Hepatocyte (in vitro differentiated cells): ENCODE measurements at regions not wholly inside any gene's neighbourhood (a gene's known extent, or its start where the extent isn't known, plus 50 kb on each side); places are given as distances from the start of the nearest gene placed in this dataset.

Experiments used
- DNase-seq: peaks from one replicate; pipeline ENCODE4 v3.0.0-alpha.2; 2016; ENCODE audit warnings: low spot score
- H2AFZ ChIP-seq: fragments of 200-600 bp; sonication (generic); 2 replicates; pipeline ENCODE4 v1.6.0; 2016; ENCODE audit warnings: antibody characterized with exemption, mild to moderate bottlenecking
- H3K27ac ChIP-seq: fragments of 200-600 bp; sonication (generic); 2 replicates; pipeline ENCODE4 v1.5.1; 2016; ENCODE audit warnings: mild to moderate bottlenecking
- H3K27me3 ChIP-seq: fragments of 200-600 bp; sonication (generic); 2 replicates; pipeline ENCODE4 v1.6.1; 2016
- H3K36me3 ChIP-seq: fragments of 200-600 bp; sonication (generic); replicated peaks from 2 replicates; pipeline ENCODE4 v1.5.1; 2016; ENCODE audit warnings: low read depth; ENCODE audit not compliant: insufficient read depth
- H3K4me1 ChIP-seq: fragments of 200-600 bp; sonication (generic); 2 replicates; pipeline ENCODE4 v1.5.1; 2016; ENCODE audit warnings: mild to moderate bottlenecking, moderate library complexity; ENCODE audit not compliant: insufficient read depth
- H3K4me2 ChIP-seq: fragments of 200-600 bp; sonication (generic); 2 replicates; pipeline ENCODE4 v1.6.0; 2016
- H3K4me3 ChIP-seq: fragments of 200-600 bp; sonication (generic); 2 replicates; pipeline ENCODE4 v1.5.1; 2016; ENCODE audit warnings: mild to moderate bottlenecking
- H3K79me2 ChIP-seq: fragments of 200-600 bp; sonication (generic); 2 replicates; pipeline ENCODE4 v1.6.0; 2017; ENCODE audit warnings: mild to moderate bottlenecking
- H3K9me2 ChIP-seq: fragments of 200-600 bp; sonication (generic); replicated peaks from 2 replicates; pipeline ENCODE4 v1.6.0; 2017; ENCODE audit warnings: mild to moderate bottlenecking; ENCODE audit not compliant: insufficient read depth
- H3K9me3 ChIP-seq: fragments of 200-600 bp; sonication (generic); 2 replicates; pipeline ENCODE4 v1.5.1; 2016; ENCODE audit warnings: low read depth, mild to moderate bottlenecking
- H4K20me1 ChIP-seq: fragments of 200-600 bp; sonication (generic); 2 replicates; pipeline ENCODE4 v1.6.0; 2016; ENCODE audit warnings: mild to moderate bottlenecking; ENCODE audit not compliant: insufficient read depth, poor library complexity, severe bottlenecking
- CTCF ChIP-seq: fragments of 200-600 bp; sonication (generic); IDR thresholded peaks from 2 replicates; pipeline ENCODE4 v1.5.1; 2016; ENCODE audit warnings: antibody characterized with exemption, mild to moderate bottlenecking; ENCODE audit not compliant: poor library complexity
- EZH2 ChIP-seq: fragments of 200-600 bp; sonication (generic); IDR thresholded peaks from 2 replicates; pipeline ENCODE4 v1.6.1; 2016; ENCODE audit warnings: antibody characterized with exemption, mild to moderate bottlenecking, borderline replicate concordance
- EZH2phosphoT487 ChIP-seq: fragments of 200-600 bp; sonication (generic); IDR thresholded peaks from one replicate; pipeline ENCODE4 v1.6.1; 2018; ENCODE audit warnings: antibody characterized with exemption, mild to moderate bottlenecking, low read depth, moderate library complexity; ENCODE audit not compliant: unreplicated experiment, severe bottlenecking
- WGBS: methylation state at CpG from one replicate; pipeline ENCODE4 v1.1.6; 2016; ENCODE audit warnings: low lambda C conversion rate; ENCODE audit errors: missing lambda C conversion rate; 5-methylcytosine and 5-hydroxymethylcytosine counted together

GRCh38 chr6:145352382-145353080, 382.8 kb downstream of the EPM2A start:
- H3K79me2 ChIP-seq = no peaks in the 10 kb centered on the region
- H3K4me1 ChIP-seq = peaks cover 13% of the 10 kb centered on the region
- no peaks in the 10 kb centered on the region for H4K20me1 ChIP-seq
- no peak overlapping the region for H3K4me2 ChIP-seq
- H3K9me3 ChIP-seq = no peaks in the 10 kb centered on the region
- 94% methylated on average over 11 of the region's 11 CpGs for WGBS
- H3K4me3 ChIP-seq = no peak overlapping the region
- no peak for TF ChIP-seq EZH2
- no peak for TF ChIP-seq EZH2phosphoT487
- TF ChIP-seq CTCF = no peak
- DNase-seq = no peak
- no peaks in the 10 kb centered on the region for H3K27me3 ChIP-seq
- H2AFZ ChIP-seq = no peak overlapping the region
- H3K27ac ChIP-seq = no peak overlapping the region
- no peaks in the 10 kb centered on the region for H3K36me3 ChIP-seq
- H3K9me2 ChIP-seq = no peaks in the 10 kb centered on the region

GRCh38 chr6:145360865-145361264, 374.5 kb downstream of the EPM2A start:
- Histone ChIP-seq H4K20me1 (no peaks in the 10 kb centered on the region), H3K9me3 (no peaks in the 10 kb centered on the region), H3K9me2 (no peaks in the 10 kb centered on the region), H3K36me3 (no peaks in the 10 kb centered on the region), H2AFZ (no peak overlapping the region), H3K27me3 (no peaks in the 10 kb centered on the region), H3K79me2 (no peaks in the 10 kb centered on the region), H3K4me2 (no peak overlapping the region), H3K4me3 (no peak overlapping the region), H3K4me1 (no peaks in the 10 kb centered on the region), H3K27ac (no peak overlapping the region)
- DNase-seq = no peak
- TF ChIP-seq EZH2 = no peak
- TF ChIP-seq EZH2phosphoT487 = no peak
- TF ChIP-seq CTCF = no peak
- WGBS = 81% methylated on average over 8 of the region's 8 CpGs

- Histone ChIP-seq H3K36me3 (no peaks in the 10 kb centered on the region), H3K9me2 (no peaks in the 10 kb centered on the region), H3K4me3 (no peak overlapping the region), H3K27me3 (no peaks in the 10 kb centered on the region), H3K4me2 (no peak overlapping the region), H3K4me1 (no peaks in the 10 kb centered on the region), H2AFZ (no peak overlapping the region), H3K79me2 (no peaks in the 10 kb centered on the region), H3K27ac (no peak overlapping the region), H3K9me3 (no peaks in the 10 kb centered on the region), H4K20me1 (no peaks in the 10 kb centered on the region)
- no peak for TF ChIP-seq CTCF
- 89% methylated on average over 5 of the region's 5 CpGs for WGBS
- DNase-seq = no peak
These were observed 368.2 kb downstream of the EPM2A start for GRCh38 chr6:145367149-145367548.

- Histone ChIP-seq H3K27me3 (no peaks in the 10 kb centered on the region), H3K4me3 (no peak overlapping the region), H3K9me2 (no peaks in the 10 kb centered on the region), H3K36me3 (no peaks in the 10 kb centered on the region), H3K4me1 (no peaks in the 10 kb centered on the region), H3K27ac (no peak overlapping the region), H3K4me2 (no peak overlapping the region), H4K20me1 (no peaks in the 10 kb centered on the region), H2AFZ (no peak overlapping the region), H3K9me3 (no peaks in the 10 kb centered on the region), H3K79me2 (no peaks in the 10 kb centered on the region)
- WGBS = 46% methylated on average over 5 of the region's 5 CpGs
- TF ChIP-seq EZH2phosphoT487 = no peak
- no peak for TF ChIP-seq EZH2
- no peak for TF ChIP-seq CTCF
- DNase-seq = no peak
These were observed 367.2 kb downstream of the EPM2A start for GRCh38 chr6:145368075-145368474.
